HL-60 (cell line): ENCODE measurements at regions not wholly inside any gene's neighbourhood (a gene's known extent, or its start where the extent isn't known, plus 50 kb on each side); places are given as distances from the start of the nearest gene placed in this dataset.

Source experiments
- DNase-seq, 2 experiments: peaks; one replicate each; pipeline ENCODE4 v3.0.0-alpha.2; 2010 to 2020; ENCODE audit warnings: low read depth in 1 of 2, low spot score in 1 of 2
- H3K27ac ChIP-seq: fragments of 250-450 bp; sonication (Bioruptor Pico); replicated peaks from 2 replicates; pipeline ENCODE4 v1.5.1; 2020; ENCODE audit warnings: mild to moderate bottlenecking, moderate library complexity
- H3K27me3 ChIP-seq: fragments of 250-450 bp; sonication (Bioruptor Pico); 2 replicates; pipeline ENCODE4 v1.5.1; 2021; ENCODE audit warnings: mild to moderate bottlenecking, moderate library complexity; ENCODE audit not compliant: insufficient read depth, poor library complexity, severe bottlenecking
- H3K4me3 ChIP-seq: replicated peaks from 2 replicates; pipeline ENCODE4 v1.5.1; 2011; ENCODE audit warnings: mild to moderate bottlenecking, control low read depth, low read length; ENCODE audit not compliant: insufficient read depth
- CTCF ChIP-seq: IDR thresholded peaks from one replicate; pipeline ENCODE4 v1.5.1; 2011; ENCODE audit warnings: low read length, control low read depth, inconsistent platforms; ENCODE audit not compliant: insufficient read depth
- GABPA ChIP-seq: IDR thresholded peaks from 2 replicates; pipeline ENCODE4 v1.6.1; 2012; ENCODE audit warnings: low read depth
- POLR2AphosphoS5 ChIP-seq: IDR thresholded peaks from 2 replicates; pipeline ENCODE4 v1.6.1; 2012; ENCODE audit warnings: low read depth
- REST ChIP-seq: IDR thresholded peaks from 2 replicates; pipeline ENCODE4 v1.6.1; 2012; ENCODE audit warnings: low read depth; ENCODE audit not compliant: insufficient replicate concordance
- SPI1 ChIP-seq: IDR thresholded peaks from 2 replicates; pipeline ENCODE4 v1.6.1; 2012; ENCODE audit warnings: low read depth, mild to moderate bottlenecking, borderline replicate concordance

GRCh38 chr11:112503410-112503809 is 242.8 kb upstream of the PLET1 start:
- DNase-seq = no peak
- Histone ChIP-seq H3K27ac (no peak overlapping the region), H3K27me3 (no peaks in the 10 kb centered on the region), H3K4me3 (no peak overlapping the region)
- TF ChIP-seq POLR2AphosphoS5 (no peak), CTCF (no peak), REST (no peak), SPI1 (no peak), GABPA (no peak)

GRCh38 chr11:112504056-112504455 is 243.4 kb upstream of the PLET1 start:
- TF ChIP-seq POLR2AphosphoS5 = no peak
- no peaks in the 10 kb centered on the region for H3K27me3 ChIP-seq
- H3K4me3 ChIP-seq = no peak overlapping the region
- DNase-seq = no peak
- no peak overlapping the region for H3K27ac ChIP-seq

- Histone ChIP-seq H3K27ac (no peak overlapping the region), H3K27me3 (no peaks in the 10 kb centered on the region), H3K4me3 (no peak overlapping the region)
- DNase-seq = no peak
- TF ChIP-seq GABPA (no peak), SPI1 (no peak), CTCF (no peak), REST (no peak), POLR2AphosphoS5 (no peak)
Observed at GRCh38 chr11:112506852-112507251, 246.2 kb upstream of the PLET1 start.

- no peak for DNase-seq
Observed at GRCh38 chr11:112507281-112507680, 246.6 kb upstream of the PLET1 start.

More at GRCh38 chr11:112507281-112507680, 246.6 kb upstream of the PLET1 start:
- Histone ChIP-seq H3K4me3 (no peak overlapping the region), H3K27ac (no peak overlapping the region), H3K27me3 (no peaks in the 10 kb centered on the region)
- no peak for TF ChIP-seq REST
- no peak for TF ChIP-seq GABPA
- TF ChIP-seq SPI1 = no peak
- no peak for TF ChIP-seq POLR2AphosphoS5
- no peak for TF ChIP-seq CTCF
